B cell (primary cell): ENCODE measurements at regions not wholly inside any gene's neighbourhood (a gene's known extent, or its start where the extent isn't known, plus 50 kb on each side); places are given as distances from the start of the nearest gene placed in this dataset.
"Not testable (repeated sequence)": the region's sequence is repeated elsewhere in the genome, so short reads cannot be mapped to it uniquely, and the experiment has no call there.

Experiments used
- ATAC-seq: fragments of 200-7000 bp; cut with Tn5 transposase; one replicate; pipeline ENCODE4 v1.10.0; 2021; ENCODE audit warnings: low read depth, mild to moderate bottlenecking, moderate number of reproducible peaks, moderate library complexity
- CTCF ChIA-PET: fragments of 350-600 bp; sonication (Branson Sonifier 250); formaldehyde crosslinking; loops from one replicate; lab custom pipeline; 2021; ENCODE audit warnings: antibody characterized with exemption, inconsistent platforms; lab: Charles Lee
- POLR2A ChIA-PET: fragments of 350-600 bp; sonication (Branson Sonifier 250); formaldehyde crosslinking; loops from one replicate; lab custom pipeline; 2021; ENCODE audit warnings: antibody characterized with exemption; lab: Charles Lee
- DNase-seq: peaks from one replicate; pipeline ENCODE4 v3.0.0; 2013
- H2AFZ ChIP-seq: 2 replicates; pipeline ENCODE4 v1.6.1; 2012; ENCODE audit warnings: mild to moderate bottlenecking, low read depth, low read length; ENCODE audit not compliant: insufficient read depth, poor library complexity, severe bottlenecking
- H3K27ac ChIP-seq, 2 donors: 1 replicate in 1 of 2; 2 replicates in 1 of 2; pipeline ENCODE4 v1.5.1; 2012 to 2013; ENCODE audit warnings: low read length in 2 of 2, mild to moderate bottlenecking in 2 of 2, moderate library complexity in 1 of 2
- H3K27me3 ChIP-seq, 4 experiments: fragments of 200-600 bp in 1 of 4; sonication (generic) in 1 of 4; replicated peaks in 1 of 4; 1 replicate in 2 of 4; 2 replicates in 2 of 4; pipeline versions ENCODE4 v1.6.1 to v1.7.0; 2013 to 2016; ENCODE audit warnings: low read length in 3 of 4, mild to moderate bottlenecking in 2 of 4, mixed read lengths in 1 of 4, moderate library complexity in 1 of 4; ENCODE audit not compliant: insufficient read depth in 4 of 4, control insufficient read depth in 3 of 4; ENCODE audit errors: control extremely low read depth in 1 of 4
- H3K36me3 ChIP-seq, 2 experiments: replicated peaks in 1 of 2; 1 replicate in 1 of 2; 2 replicates in 1 of 2; pipeline versions ENCODE4 v1.6.1 to v1.7.1; 2013; ENCODE audit warnings: low read length in 1 of 2; ENCODE audit not compliant: insufficient read depth in 2 of 2, control insufficient read depth in 1 of 2; ENCODE audit errors: control extremely low read depth in 1 of 2, extremely low read depth in 1 of 2
- H3K4me1 ChIP-seq, 2 donors: fragments of 200-600 bp in 1 of 2; sonication (generic) in 1 of 2; 1 replicate in 1 of 2; 2 replicates in 1 of 2; pipeline versions ENCODE4 v1.5.1 to v1.6.1; 2013 to 2017; ENCODE audit warnings: low read length in 2 of 2; ENCODE audit not compliant: control insufficient read depth in 2 of 2, insufficient read depth in 2 of 2
- H3K4me2 ChIP-seq: replicated peaks from 2 replicates; pipeline ENCODE3; 2012; ENCODE audit warnings: mild to moderate bottlenecking, low read depth, low read length; ENCODE audit not compliant: poor library complexity, severe bottlenecking
- H3K4me3 ChIP-seq, 5 experiments: fragments of 200-600 bp in 1 of 5; sonication (generic) in 1 of 5; 1 replicate in 3 of 5; 2 replicates in 2 of 5; pipeline versions ENCODE4 v1.5.1 to v1.7.0; 2011 to 2016; ENCODE audit warnings: low read length in 4 of 5, mild to moderate bottlenecking in 4 of 5, low read depth in 2 of 5, control low read depth in 1 of 5, moderate library complexity in 1 of 5; ENCODE audit not compliant: insufficient read depth in 1 of 5; ENCODE audit errors: control extremely low read depth in 1 of 5, extremely low read depth in 1 of 5
- H3K79me2 ChIP-seq: fragments of 200-600 bp; sonication (generic); one replicate; pipeline ENCODE4 v1.6.0; 2016; ENCODE audit warnings: low read length; ENCODE audit not compliant: control insufficient read depth, insufficient read depth
- H3K9ac ChIP-seq: fragments of 200-600 bp; sonication (generic); 2 replicates; pipeline ENCODE4 v1.6.1; 2017; ENCODE audit warnings: mild to moderate bottlenecking, low read length, moderate library complexity
- H3K9me3 ChIP-seq, 3 donors: one replicate each; pipeline versions ENCODE4 v1.6.1 to v1.7.1; 2013; ENCODE audit warnings: low read length in 2 of 3; ENCODE audit not compliant: control insufficient read depth in 2 of 3, insufficient read depth in 1 of 3; ENCODE audit errors: control extremely low read depth in 1 of 3
- H4K20me1 ChIP-seq: 2 replicates; pipeline ENCODE4 v1.6.0; 2012; ENCODE audit warnings: mild to moderate bottlenecking, low read length; ENCODE audit not compliant: insufficient read depth, control insufficient read depth, poor library complexity, severe bottlenecking
- H3K27ac Mint-ChIP-seq: one replicate; pipeline ENCODE4 v1.8.0; 2021; ENCODE audit warnings: mixed read lengths
- H3K27me3 Mint-ChIP-seq: one replicate; pipeline ENCODE4 v1.8.0; 2021; ENCODE audit warnings: mixed read lengths
- H3K4me1 Mint-ChIP-seq: one replicate; pipeline ENCODE4 v1.8.0; 2021; ENCODE audit warnings: mixed read lengths
- H3K4me3 Mint-ChIP-seq: one replicate; pipeline ENCODE4 v1.8.0; 2021; ENCODE audit warnings: mixed read lengths
- H3K9me3 Mint-ChIP-seq: one replicate; pipeline ENCODE4 v1.8.0; 2022; ENCODE audit warnings: mixed read lengths; ENCODE audit not compliant: insufficient read depth
- WGBS: methylation state at CpG from one replicate; pipeline ENCODE4 v1.1.5; 2013; ENCODE audit warnings: missing lambda C conversion rate; ENCODE audit not compliant: insufficient coverage; 5-methylcytosine and 5-hydroxymethylcytosine counted together
- intact Hi-C: fragments of 100-400 bp; cut with micrococcal nuclease; formaldehyde crosslinking; loops from one replicate; pipeline ENCODE4 v1.10.0; 2022

DNA sequence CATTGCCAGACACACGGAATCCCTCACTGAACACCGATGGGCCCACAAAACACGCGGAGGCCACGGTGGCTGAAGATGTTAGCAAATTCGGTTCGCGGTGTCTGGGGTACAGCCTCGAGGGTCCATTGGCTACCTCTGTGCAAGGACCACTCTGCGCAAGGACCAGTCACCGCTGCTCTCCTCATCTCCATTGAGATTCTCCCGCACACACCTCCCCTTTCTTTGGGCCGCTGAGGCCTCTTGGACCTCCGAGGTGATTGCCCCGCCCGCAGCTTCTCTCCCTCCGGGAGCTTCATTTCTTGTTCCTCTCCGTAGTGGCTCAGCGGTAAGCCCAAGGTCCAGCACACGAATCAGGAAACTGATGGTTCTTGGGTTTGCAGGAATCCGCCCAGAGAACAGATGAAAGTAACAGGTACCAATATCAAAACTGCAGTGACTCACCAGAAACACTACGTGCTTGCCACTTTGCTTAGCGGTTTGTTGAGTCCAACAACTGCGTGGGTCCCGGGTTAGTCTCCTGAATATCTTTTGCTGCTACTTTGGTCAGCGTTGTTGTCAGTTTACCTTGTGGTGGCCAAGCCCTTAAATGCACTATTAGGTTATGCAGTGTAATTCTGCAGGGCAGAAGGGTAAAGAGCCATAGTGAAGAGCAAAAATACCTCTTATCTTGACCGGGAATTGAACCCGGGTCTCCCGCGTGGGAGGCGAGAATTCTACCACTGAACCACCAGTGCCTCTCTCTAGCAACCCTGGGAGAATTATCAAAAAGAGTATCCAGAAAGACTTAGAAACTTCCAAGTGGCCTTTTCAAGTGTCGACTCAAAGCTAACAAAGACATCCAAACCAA is 126.8 kb downstream of the PPIAL4A start:
- DNase-seq = peak; percentile 41
- H3K4me2 ChIP-seq, H3K27me3 Mint-ChIP-seq, H3K79me2 ChIP-seq, H3K36me3 ChIP-seq, H2AFZ ChIP-seq, ATAC-seq, H3K9ac ChIP-seq, H3K4me1 ChIP-seq, H3K4me1 Mint-ChIP-seq, H3K9me3 ChIP-seq, CTCF ChIA-PET, H3K27ac ChIP-seq, H3K4me3 ChIP-seq, intact Hi-C loops, H3K4me3 Mint-ChIP-seq, H3K9me3 Mint-ChIP-seq, H4K20me1 ChIP-seq, POLR2A ChIA-PET, H3K27me3 ChIP-seq: not testable (repeated sequence)
- peak overlapping the region; percentile 53 for H3K27ac Mint-ChIP-seq
- WGBS = 26% methylated on average over 5 of the region's 32 CpGs

DNA sequence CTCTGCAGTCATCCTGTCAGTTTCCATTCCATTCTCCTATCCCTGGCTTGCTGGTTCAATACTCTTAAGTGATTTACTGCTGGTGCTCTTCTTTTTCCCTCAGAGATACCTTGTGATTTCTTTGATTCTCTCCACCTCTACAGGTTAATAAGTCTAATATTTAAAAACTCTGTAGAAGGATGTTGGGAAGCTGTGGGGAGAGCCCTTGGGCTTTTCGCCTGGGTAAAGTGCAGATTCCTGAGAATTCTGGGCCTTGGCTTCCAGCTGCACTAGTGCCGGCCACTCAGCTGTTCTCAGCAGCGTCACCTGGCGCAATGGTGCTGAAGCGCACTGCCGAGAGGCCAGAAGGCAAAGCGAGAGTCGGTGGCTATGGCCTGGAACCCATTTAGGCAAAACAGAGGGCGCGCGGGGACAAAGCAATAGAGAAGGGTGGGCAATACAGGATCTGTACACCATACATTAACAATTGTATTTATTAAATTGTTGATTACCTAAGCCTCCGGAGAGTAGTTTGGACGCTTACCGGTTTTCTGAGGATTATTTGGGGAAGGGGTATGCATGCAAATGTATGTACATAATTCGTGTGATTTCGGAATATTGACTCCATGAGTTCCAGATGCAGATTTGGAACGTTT is 130.3 kb downstream of the PPIAL4A start:
- H3K36me3 ChIP-seq, H3K4me1 ChIP-seq, H3K27me3 Mint-ChIP-seq, H3K9me3 ChIP-seq, H3K27ac Mint-ChIP-seq, DNase-seq, H3K4me1 Mint-ChIP-seq, H2AFZ ChIP-seq, H3K79me2 ChIP-seq, intact Hi-C loops, H3K9me3 Mint-ChIP-seq, POLR2A ChIA-PET, H3K4me3 ChIP-seq, CTCF ChIA-PET, H3K27me3 ChIP-seq, H3K4me3 Mint-ChIP-seq, H4K20me1 ChIP-seq, H3K27ac ChIP-seq, H3K4me2 ChIP-seq, H3K9ac ChIP-seq: not testable (repeated sequence)
- peak; percentile 72 for ATAC-seq
- WGBS = no CpG with 5 or more reads among the region's 17 CpGs

- ATAC-seq = peak; percentile 44
- 60% methylated on average over 3 of the region's 37 CpGs for WGBS
Observed at GRCh38 chr1:121020350-121021236, 131.0 kb downstream of the PPIAL4A start.

More at GRCh38 chr1:121020350-121021236, 131.0 kb downstream of the PPIAL4A start:
- CTCF ChIA-PET, H3K4me1 ChIP-seq, H3K4me3 ChIP-seq, H3K79me2 ChIP-seq, H3K9me3 Mint-ChIP-seq, H3K4me1 Mint-ChIP-seq, POLR2A ChIA-PET, H3K9ac ChIP-seq, intact Hi-C loops, H3K27ac ChIP-seq, H3K27me3 ChIP-seq, H3K27me3 Mint-ChIP-seq, H4K20me1 ChIP-seq, H3K9me3 ChIP-seq, H3K36me3 ChIP-seq, H3K4me2 ChIP-seq, H2AFZ ChIP-seq: not testable (repeated sequence)
- Mint-ChIP-seq H3K27ac (peak overlapping the region; percentile 83), H3K4me3 (peak overlapping the region; percentile 45)
- peak; percentile 70 for DNase-seq
